GM18508 (cell line): ENCODE measurements at regions not wholly inside any gene's neighbourhood (a gene's known extent, or its start where the extent isn't known, plus 50 kb on each side); places are given as distances from the start of the nearest gene placed in this dataset.
"Not testable (repeated sequence)": the region's sequence is repeated elsewhere in the genome, so short reads cannot be mapped to it uniquely, and the experiment has no call there.

Experiments
- ATAC-seq: cut with Tn5 transposase; IDR thresholded peaks from one replicate; pipeline ENCODE4 v1.9.1; 2021; ENCODE audit warnings: moderate number of reproducible peaks; ENCODE audit not compliant: insufficient read depth, unreplicated experiment

DNA sequence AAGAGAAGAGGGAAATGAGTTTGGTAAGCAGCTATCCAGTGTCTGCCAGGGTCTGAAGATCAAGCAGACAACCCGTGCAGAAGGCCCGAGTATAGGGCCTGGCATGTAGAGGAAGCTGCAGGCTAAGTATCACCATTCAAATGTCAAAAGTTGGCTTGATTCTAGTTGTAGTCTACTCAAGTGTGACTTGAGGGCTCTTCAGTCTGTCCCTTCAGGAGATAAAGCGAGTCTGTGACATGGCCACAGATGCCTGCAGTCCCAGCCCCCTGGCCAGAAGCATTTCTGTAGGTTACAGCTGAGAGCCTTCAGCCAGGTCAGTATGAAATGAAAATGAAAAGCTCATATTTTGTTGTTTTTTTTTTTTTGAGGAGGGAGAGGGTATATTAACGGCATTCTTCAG is 97.8 kb upstream of the EEPD1 start:
- no peak for ATAC-seq

- ATAC-seq = peak; percentile 43
These were observed 95.7 kb upstream of the EEPD1 start for GRCh38 chr7:36057323-36057722.

GRCh38 chr7:36058020-36058592 is 94.9 kb upstream of the EEPD1 start:
- ATAC-seq = peak; percentile 84

DNA sequence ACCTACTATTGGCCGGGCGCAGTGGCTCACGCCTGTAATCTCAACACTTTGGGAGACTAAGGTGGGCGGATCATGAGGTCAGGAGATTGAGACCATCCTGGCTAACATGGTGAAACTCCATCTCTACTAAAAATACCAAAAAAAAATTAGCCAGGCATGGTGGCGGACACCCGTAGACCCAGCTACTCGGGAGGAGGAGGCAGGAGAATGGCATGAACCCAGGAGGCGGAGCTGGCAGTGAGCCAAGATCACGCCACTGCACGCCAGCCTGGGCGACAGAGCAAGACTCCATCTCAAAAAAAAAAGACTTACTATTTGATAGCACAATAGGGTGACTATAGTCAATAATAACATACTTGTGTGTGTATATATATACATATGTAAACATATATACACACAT is 92.7 kb upstream of the EEPD1 start:
- ATAC-seq = not testable (repeated sequence)

DNA sequence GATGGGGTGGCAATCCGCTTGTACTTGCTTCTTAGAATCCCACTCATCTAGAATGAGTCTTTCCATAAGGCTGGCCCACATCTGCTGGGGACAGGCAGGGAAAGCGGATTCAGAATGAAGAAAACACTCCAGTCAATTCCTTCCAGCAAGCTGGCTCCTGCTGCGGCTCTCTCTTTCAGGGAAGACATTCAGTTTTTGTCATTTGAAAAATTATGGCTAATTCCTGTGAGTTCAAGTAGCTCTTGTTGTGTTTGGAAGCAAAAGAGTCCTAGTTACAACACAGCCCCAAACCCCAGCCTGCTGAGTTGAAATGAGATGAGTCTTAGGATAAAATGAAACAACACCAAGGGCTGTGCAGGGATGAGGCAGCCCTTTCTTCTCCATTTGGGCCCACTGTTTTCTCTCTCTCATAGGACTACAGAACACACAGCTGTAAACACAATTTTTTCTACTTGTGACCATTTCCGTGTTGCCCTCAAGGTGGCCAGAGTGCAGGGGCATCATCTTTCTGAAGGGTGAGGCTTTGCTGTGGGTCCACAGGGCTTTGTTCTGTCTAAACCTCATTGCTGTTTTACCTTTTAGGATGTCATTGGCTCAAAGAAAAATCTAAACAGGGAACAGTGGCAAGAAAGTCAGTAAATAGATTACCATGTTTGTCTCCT is 90.8 kb upstream of the EEPD1 start:
- ATAC-seq = no peak

GRCh38 chr7:36064676-36065075 is 88.4 kb upstream of the EEPD1 start:
- ATAC-seq = no peak

- not testable (repeated sequence) for ATAC-seq
These were observed 87.3 kb upstream of the EEPD1 start for GRCh38 chr7:36065563-36066342.

DNA sequence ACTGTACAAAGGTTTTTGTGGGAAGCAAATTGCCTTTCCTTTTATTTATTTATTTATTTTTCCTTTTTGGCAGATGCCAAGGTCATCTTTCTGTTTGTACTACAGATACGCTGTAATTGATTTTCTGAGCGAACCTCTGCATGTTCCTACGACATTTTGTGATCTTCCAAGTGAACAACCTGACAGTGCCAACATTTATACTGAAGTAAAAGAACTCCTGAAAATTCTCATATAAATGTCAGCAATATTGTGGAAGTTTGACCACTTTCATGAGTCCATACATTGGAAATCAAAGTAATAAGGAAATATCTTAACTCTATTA is 86.8 kb upstream of the EEPD1 start:
- ATAC-seq = no peak

DNA sequence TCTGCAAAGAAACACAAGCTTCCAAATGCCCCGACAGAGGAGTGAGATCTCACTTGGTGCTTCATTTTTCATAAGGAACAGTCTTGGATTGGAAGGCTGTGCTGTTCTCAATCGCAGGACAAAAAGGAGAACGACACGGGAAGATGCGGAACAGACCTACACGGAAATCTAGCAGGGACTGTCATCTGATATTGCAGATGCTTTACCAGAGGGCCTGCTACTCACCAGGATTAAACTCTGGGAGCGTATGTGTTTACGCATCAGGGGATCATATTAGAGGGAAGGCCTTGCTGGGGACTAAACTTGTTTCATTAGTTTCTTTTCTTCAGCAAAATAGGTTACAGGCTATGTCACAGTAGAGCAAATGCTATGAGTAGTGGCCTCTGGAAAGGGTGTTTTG is 82.8 kb upstream of the EEPD1 start:
- no peak for ATAC-seq

DNA sequence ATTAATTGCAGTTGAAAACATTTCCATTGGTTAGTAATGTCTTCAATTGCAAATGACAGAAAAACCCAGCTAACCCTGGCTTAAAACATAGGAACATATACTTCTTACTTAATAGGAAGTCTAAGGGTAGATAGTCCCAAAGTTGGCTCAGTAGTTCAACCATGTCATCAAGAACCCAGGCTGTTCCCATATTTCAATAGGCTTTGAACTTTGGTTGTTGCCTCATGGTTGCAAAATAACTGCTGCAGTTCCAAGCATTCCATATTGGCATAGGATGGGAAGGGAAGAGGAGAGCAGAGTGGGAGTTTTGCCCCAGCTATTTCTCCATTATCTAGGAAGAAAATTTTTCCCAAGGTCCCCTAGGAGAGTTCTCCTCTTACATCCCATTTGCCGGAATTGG is 81.4 kb upstream of the EEPD1 start:
- no peak for ATAC-seq

GRCh38 chr7:36072620-36073019 is 80.4 kb upstream of the EEPD1 start:
- no peak for ATAC-seq

GRCh38 chr7:36075561-36075960 is 77.5 kb upstream of the EEPD1 start:
- no peak for ATAC-seq

DNA sequence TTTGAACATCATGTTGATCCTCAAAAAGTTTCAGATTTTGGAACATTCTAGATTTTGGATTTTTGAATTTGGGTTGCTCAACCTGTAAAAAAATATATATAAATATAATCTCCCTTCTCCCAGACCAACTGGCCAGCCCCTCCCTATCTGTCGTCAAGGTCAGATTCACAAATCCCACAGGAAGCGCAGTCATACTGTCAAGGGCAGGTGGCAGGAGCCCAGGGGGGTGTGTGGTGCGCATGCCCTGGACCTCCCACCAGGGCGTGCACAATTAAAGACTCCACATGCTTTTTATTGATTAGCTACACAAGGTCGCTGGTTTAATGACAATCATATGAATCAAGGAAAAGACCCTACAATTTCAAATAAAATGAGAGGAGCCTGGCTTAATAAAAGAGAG is 77.0 kb upstream of the EEPD1 start:
- no peak for ATAC-seq

DNA sequence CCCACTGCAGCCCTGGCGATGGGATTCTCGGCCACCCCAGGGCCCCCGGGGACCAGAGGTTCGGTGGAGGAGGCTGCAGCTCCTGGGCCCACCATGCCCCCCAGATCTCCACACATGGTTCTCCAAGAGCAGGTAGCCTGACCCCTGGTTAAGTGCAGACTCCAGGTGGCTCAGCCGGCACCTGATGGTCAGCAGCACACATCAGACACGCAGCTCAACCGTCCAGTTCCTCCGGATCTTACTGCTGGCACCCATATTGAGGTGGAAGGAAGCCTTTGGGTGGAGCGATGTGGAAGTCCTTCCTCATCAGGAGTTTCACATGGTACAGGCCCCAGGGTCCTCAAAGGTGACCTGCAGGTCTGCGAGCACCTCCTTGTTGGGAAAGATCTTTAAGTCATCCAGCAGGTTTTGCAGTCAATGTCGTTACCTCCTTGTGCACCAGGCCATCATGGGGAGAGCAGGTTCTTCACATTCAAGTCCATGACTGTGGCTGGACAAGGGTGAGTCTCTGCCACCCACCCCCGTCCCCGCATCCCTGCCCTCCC is 74.2 kb upstream of the EEPD1 start:
- ATAC-seq = no peak

DNA sequence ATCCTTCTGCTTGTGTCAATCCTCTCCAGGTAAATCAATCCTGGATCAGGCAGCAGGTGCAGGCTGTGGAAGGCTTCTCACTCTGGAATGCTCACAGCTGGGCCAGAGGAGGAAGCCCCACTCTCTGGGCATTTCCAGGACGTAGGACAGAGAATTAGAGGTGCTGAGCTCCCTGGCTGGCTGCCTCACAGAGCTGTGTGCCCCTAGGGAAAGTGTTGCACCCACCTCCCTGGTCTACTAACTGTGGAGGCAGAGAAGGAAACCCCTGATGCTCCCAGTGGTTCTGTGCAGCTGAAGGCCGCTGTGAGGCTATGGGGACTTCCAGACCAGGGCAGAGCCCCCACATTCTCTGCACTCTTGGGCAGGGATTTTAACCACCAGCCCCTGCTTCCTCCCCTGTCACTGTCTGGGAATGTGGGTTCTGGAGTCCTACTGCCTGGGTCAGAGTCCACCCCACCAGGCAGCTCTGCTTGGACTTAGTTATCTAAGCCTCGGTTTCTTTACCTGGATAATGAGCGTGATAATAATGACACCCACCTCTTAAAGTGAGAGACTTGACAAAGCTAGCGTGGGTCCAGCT is 73.5 kb upstream of the EEPD1 start:
- no peak for ATAC-seq

DNA sequence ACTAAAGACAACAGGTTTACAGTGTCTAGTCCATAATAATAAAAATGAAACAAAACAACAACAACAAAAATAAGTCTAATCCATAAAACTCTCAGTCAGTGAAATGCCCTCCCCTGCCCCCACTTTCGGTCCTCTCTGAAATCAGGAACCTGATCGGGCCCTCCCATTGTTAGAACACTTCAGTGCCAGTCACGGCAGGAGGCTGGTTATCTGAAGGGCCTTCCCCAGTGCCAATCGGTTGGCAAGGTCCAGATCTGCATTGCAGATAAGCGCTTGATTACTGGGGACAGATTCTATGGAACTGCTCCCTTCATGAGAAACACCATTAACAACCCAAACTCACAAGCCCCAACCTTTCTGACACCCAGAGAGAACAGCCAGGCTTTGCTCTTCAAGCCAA is 72.2 kb upstream of the EEPD1 start:
- no peak for ATAC-seq

GRCh38 chr7:36082216-36082615 is 70.8 kb upstream of the EEPD1 start:
- no peak for ATAC-seq

DNA sequence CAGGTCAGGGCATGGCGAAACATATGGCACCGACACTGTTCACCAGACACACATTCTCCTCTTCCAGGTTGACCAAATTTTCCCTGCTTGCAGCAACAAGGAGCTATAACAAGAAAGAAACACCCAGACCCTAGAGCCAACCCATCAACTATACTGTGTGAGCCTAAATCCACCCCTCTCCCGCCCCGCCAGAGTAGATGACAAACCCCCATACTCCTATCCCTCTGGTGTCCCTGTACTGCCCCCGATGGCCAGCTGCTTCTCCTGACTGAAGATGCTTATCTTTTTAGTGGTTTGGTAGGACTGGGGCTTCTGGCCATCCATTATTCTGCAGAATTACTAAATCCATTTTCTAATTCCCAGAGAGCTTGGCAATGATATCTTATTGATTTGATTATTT is 70.1 kb upstream of the EEPD1 start:
- ATAC-seq = no peak

GRCh38 chr7:36083626-36084380 is 69.3 kb upstream of the EEPD1 start:
- no peak for ATAC-seq

GRCh38 chr7:36084485-36085091 is 68.5 kb upstream of the EEPD1 start:
- no peak for ATAC-seq
